RPMI7951 (cell line): ENCODE measurements at regions not wholly inside any gene's neighbourhood (a gene's known extent, or its start where the extent isn't known, plus 50 kb on each side); places are given as distances from the start of the nearest gene placed in this dataset.
"Not testable (repeated sequence)": the region's sequence is repeated elsewhere in the genome, so short reads cannot be mapped to it uniquely, and the experiment has no call there.

Experiments used
- DNase-seq: peaks from one replicate; pipeline ENCODE4 v3.0.0-alpha.2; 2012; ENCODE audit warnings: low read depth

DNA sequence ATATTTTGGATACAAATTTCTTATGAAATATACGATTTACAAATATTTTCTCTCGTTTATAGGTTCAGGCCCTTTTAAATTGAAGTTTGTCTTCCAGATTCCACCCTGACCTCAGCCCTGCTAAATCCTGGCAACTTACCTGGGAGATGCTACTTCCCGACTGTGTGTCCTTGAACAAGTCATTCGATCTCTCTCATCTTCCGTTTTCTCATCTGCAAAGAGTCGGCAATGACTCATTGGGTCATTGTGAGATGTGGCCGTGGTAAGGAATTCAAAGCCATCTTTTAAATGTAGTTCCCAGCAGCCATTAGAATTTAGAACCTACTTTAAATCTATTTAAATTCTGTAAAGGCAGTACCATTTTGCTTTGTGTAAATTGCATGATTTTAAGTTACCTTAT lies 72.5 kb downstream of the LHX2 start:
- DNase-seq: peak; percentile 44

DNA sequence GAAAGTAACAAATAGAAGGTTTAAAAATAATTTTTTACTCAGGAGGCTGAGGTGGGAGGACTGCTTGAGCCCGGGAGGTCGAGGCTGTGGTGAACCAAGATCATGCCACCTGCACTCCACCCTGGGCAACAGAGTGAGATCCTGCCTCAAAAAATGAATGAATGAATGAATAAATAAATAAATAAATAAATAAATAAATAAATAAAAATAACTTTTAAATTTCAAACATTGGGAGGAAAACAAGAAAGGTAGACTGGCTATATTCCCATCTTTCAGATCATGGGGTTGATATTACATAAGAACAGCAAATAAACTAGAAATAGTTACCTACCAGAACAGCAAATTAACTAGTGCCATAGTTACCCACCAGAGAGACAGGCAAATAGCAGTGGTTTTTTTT lies 75.7 kb downstream of the LHX2 start:
- DNase-seq: no peak

GRCh38 chr9:124088476-124088837 lies 76.9 kb downstream of the LHX2 start:
- peak; percentile 15 for DNase-seq

DNA sequence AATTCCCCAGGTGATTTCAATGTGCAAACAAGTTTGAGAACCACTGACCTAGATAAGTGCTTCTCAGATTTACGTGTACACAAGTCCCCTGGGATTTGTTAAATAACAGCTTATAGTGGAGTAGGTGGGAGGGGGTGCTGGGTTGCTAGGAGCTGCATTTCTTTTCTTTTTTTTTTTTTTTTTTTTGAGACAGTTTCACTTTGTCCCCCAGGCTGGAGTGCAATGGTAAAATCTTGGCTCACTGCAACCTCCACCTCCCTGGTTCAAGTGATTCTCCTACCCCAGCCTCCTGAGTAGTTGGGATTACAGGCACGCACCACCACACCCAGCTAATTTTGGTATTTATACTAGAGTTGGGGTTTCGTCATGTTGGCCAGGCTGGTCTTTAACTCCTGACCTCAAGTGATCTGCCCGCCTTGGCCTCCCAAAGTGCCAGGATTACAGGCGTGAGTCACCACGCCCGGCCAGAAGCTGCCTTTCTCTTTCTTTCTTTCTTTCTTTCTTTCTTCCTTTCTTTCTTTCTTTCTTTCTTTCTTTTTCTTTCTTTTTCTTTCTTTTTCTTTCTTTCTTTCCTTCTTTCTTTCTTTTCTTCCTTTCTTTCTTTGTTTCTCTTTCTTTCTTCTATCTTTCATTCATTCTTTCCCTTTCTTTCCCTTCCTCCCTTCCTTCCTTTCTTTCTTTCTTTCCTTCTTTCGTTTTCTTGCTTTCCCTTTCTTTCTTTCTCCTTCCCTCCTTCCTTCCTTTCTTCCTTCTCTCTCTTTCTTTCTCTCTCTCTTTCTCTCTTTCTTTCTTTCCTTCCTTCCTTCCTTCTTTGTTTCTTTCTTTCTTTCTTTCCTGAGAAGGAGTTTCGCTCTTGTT lies 78.3 kb downstream of the LHX2 start:
- DNase-seq: not testable (repeated sequence)

DNA sequence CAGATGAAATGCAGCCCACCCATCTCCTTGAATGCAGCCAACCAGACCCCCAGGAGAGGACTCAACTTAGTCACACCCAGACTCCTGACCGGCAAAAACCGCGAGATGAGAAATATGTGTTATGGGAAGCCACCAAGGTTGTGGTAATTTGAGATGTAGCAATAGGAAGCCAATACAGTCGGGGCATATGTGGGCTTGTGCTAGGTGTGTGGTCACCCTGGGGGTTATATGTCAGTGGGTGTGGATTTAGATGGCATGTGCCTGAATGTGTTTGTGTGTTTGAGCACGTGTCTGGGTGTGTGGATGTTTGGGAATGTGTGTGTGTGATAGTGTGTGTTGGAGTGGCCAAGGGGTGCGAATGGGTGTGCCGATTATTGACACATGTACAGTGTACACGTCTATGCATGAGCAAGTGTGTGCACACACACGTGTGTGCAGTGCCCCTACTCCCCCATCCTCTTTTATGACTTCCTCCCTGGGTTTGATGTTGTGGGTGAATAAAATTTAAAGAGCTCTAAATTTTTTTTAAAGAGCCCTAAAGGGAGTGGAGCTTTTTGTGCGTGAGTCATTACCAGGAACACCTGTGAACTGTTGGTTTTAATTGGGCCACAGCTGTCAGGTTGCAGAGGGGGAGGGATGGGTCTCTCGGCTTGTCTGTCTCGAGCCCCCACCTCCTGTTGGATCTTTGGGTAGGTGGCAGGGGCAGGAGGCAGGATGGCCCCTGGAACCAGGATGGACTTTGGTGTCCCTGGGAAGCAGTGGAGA lies 86.8 kb downstream of the LHX2 start:
- peak; percentile 15 for DNase-seq

GRCh38 chr9:124099860-124100259 lies 88.3 kb downstream of the LHX2 start:
- DNase-seq: no peak

GRCh38 chr9:124101215-124101968 lies 89.8 kb downstream of the LHX2 start:
- DNase-seq: no peak

DNA sequence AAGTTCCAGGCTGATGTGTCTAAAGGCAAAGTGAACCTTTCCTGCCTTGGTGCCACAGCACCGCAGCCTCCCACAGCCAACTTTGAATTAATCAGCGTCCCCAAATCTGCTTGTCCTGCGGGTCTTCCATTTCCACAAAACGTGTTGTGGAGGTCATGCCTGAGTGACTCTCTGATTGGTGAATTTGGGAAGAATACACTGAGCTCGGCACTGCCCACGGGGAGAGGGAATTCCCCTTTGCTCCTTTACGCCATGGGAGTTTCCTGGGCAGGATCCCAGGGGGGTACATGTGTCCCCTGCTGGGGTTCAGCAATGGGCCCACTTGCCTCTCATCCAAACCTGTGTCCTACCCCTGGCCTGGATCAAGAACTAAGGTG lies 90.4 kb downstream of the LHX2 start:
- DNase-seq: no peak

GRCh38 chr9:124102363-124102762 lies 90.8 kb downstream of the LHX2 start:
- DNase-seq: no peak

GRCh38 chr9:124105266-124105665 lies 93.7 kb downstream of the LHX2 start:
- no peak for DNase-seq

DNA sequence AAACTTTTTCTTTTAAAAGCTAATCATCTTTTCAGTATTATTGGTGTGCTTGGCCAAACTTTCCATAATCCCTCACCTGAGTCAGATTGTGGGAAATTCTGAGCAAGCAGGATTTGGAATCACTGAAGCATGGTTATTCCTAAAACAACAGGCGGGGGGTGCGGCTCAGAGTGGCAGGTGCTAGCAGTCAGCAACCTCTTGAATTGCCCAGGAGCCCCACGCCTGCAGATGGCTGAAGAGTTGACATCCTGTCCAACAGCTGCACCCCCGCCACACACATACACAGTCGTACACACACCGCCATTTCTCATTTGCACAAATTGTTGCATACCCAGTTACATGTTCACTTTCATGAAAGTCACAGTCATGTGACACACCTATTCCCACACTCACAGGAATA lies 96.6 kb downstream of the LHX2 start:
- no peak for DNase-seq

GRCh38 chr9:124110307-124110915 lies 98.8 kb downstream of the LHX2 start:
- peak; percentile 58 for DNase-seq

GRCh38 chr9:124116683-124117363 lies 105.3 kb downstream of the LHX2 start:
- no peak for DNase-seq

- no peak for DNase-seq
These were observed 107.3 kb downstream of the LHX2 start for GRCh38 chr9:124118894-124119293.

- no peak for DNase-seq
These were observed 108.7 kb downstream of the LHX2 start for GRCh38 chr9:124120272-124120671.

- no peak for DNase-seq
These were observed 110.2 kb downstream of the LHX2 start for GRCh38 chr9:124121725-124122124.

GRCh38 chr9:124122321-124122720 lies 110.8 kb downstream of the LHX2 start:
- peak; percentile 24 for DNase-seq

DNA sequence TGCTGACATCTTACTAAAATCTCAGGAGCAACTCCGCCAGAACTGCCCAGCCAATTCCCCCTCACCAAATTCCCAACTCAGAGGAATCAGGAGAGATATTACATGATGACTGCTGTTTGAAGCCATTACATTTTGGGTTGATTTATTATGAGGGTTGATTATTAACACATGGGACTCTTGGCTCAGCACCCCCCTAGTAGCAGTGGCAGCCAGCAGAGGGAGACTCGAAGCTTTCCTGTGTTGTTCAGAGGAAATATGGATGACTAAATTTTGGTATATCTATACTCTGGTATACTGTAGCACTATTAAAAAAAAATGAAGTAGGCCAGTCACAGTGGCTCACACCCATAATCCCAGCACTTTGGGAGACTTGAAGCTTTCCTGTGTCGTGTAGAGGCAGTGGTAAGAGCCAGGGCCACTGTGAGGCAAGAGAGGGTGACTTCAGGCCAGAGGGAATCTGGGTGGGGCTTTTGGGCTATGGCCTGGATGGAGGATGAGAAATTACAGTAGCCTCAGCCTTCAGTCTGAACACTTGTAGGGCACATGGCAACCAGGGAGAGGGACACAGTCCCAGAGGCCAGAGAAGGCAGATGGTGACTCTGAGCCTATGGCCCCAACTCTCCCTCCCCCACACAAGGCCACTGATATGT lies 111.4 kb downstream of the LHX2 start:
- peak; percentile 28 for DNase-seq

GRCh38 chr9:124123621-124124020 lies 112.1 kb downstream of the LHX2 start:
- not testable (repeated sequence) for DNase-seq

GRCh38 chr9:124124729-124125650 lies 113.4 kb downstream of the LHX2 start:
- no peak for DNase-seq
